ENCODE measurements at regions not wholly inside any gene's neighbourhood (a gene's known extent, or its start where the extent isn't known, plus 50 kb on each side); places are given as distances from the start of the nearest gene placed in this dataset.

GRCh38 chr2:136439064-136439676 is 321.2 kb upstream of the CXCR4 start:
- TF ChIP-seq CTCF (IDR thresholded peaks at IDR 0.05; ENCODE audit: low read length) (no peak), EZH2 (IDR thresholded peaks at IDR 0.05; ENCODE audit: borderline replicate concordance, low read length) (no peak)
